GM19397 (cell line): ENCODE measurements at regions not wholly inside any gene's neighbourhood (a gene's known extent, or its start where the extent isn't known, plus 50 kb on each side); places are given as distances from the start of the nearest gene placed in this dataset.
"Not testable (repeated sequence)": the region's sequence is repeated elsewhere in the genome, so short reads cannot be mapped to it uniquely, and the experiment has no call there.

Experiments used
- ATAC-seq: cut with Tn5 transposase; IDR thresholded peaks from one replicate; pipeline ENCODE4 v1.9.1; 2021; ENCODE audit warnings: mild to moderate bottlenecking, moderate library complexity; ENCODE audit not compliant: unreplicated experiment

DNA sequence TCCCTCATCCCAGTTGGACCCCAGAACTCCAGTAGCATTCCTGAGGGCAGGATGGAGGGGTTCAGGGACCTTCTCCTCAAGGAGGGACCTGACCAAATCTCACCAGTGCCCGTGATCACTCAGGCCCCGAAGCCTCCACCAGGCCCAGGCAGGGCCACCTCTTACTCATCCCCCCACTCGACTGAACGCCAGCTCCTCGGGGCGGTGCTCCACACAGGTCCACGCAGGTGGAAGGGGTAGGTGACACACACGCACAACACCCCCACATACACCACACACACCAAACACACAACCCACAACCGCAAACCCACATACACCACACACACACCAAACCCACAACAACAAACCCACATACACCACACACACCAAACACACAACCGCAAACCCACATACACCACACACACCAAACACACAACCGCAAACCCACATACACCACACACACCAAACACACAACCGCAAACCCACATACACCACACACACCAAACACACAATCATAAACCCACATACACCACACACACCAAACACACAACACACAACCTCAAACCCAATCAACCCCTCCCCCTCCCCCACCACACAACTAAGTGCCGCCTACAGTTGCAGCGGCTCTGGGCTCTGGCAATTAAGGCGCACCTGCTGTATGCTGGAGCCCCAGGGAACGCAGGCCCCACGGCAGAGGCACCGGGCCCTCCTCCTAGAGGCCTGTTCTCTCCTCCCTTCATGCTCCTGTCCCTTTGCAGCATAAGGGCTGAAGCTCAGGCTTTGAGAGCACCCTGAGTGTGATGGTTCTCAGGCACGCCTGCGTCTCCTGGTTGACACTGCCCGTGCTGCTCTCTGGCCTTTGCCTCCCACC is 1318.1 kb downstream of the TBC1D22A start:
- no peak for ATAC-seq

GRCh38 chr22:48079505-48080290 is 1317.2 kb downstream of the TBC1D22A start:
- ATAC-seq: no peak

DNA sequence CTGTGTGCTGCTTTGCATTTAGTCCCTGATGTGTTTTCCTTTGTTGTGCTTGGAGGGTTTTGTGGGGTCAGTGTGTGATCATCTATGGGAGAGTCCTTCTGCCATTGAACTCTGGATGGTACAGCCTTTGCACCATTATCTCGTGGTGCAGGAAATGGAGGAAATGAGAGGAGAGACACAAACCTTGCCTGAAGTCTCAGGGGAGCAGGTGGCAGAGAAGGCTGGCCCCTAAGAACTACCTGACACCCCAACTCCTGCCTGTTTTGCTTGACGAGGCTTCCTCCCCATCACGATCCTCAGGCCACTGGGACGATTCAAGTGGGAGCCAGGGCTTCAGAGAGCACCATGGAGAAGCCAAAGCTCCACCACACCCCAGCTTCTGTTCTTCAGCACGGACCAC is 1316.4 kb downstream of the TBC1D22A start:
- no peak for ATAC-seq

GRCh38 chr22:48077699-48078098 is 1315.2 kb downstream of the TBC1D22A start:
- ATAC-seq: no peak

- ATAC-seq: no peak
Measured at GRCh38 chr22:48076008-48076407, 1313.6 kb downstream of the TBC1D22A start.

GRCh38 chr22:48075604-48076003 is 1313.2 kb downstream of the TBC1D22A start:
- no peak for ATAC-seq

DNA sequence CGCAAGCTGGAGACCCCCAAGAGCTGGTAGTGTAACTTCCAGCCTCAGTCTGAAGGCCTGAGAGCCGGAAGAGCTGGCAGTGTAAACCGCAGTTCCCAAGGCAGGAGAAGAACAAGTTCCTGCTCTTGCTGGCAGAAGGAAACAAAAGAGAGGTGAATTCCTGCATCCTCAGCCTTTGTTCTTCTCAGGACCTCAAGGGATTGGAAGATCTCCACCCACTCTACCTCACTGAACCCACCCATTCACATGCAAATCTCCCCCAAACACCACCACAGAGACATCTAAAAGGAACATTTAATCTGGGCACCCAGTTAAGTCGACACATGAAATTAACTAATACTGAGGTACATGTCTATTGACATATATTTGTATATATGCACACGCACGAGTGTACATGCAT is 1310.3 kb downstream of the TBC1D22A start:
- no peak for ATAC-seq

DNA sequence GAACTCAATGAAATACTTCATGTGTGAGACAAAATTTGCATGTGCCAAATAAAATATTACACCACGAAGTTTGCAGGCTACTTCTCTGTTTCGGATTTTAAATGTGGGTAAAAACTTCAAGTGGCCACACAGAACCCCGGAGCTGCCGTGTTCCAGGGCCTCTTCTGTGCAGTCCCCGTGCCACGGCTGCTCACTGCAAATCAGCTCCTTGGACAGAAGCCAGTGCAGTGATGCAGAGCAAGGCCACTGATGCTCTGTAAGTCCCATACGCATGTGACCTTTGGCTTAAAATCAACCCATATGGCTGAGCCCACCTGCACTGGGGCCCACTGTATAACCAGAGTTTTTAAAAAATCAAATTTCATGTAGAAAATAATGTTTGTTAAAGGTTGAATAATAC is 1309.4 kb downstream of the TBC1D22A start:
- ATAC-seq: no peak

DNA sequence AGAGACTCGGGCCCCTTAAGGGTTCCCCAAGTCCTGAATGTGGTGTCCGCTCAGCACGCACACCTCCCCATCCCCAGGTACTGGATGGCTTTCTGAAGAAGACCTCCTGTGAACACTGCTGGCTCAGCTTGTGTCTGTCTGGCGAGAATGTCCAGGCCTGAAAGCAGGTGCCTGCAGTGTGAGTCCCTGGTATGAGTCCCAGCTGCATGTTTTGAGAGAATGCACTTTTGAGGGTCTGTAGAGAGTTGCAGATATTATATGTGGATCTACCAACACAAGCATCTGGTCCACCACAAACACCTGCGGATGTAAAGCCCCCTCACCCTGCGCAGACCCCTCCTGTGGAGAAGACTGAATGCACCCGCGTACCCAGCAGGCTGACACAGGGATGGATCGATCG is 1308.9 kb downstream of the TBC1D22A start:
- ATAC-seq: no peak

DNA sequence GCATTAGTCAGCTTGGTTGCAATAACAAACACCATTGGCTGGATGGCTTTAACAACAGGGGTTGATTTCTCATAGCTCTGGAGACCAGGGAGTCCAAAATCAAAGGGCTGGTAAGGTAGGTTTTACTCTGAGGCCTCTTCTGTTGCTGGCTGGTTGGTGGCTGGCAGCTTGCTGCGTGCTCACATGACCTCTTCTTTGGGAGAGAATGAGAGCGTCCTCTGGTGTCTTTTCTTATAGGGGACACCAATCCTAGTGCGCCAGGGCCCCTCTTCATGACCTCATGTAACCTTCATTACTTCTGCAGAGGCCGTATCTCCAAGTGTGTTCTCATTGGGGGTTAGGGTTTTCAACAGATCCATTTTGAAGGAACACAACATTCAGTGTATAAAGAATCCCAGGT is 1308.3 kb downstream of the TBC1D22A start:
- ATAC-seq: no peak

- ATAC-seq: no peak
Measured at GRCh38 chr22:48070083-48070482, 1307.6 kb downstream of the TBC1D22A start.

- no peak for ATAC-seq
Measured at GRCh38 chr22:48069256-48069655, 1306.8 kb downstream of the TBC1D22A start.

- ATAC-seq: no peak
Measured at GRCh38 chr22:48068323-48068885, 1306.0 kb downstream of the TBC1D22A start.

GRCh38 chr22:48065892-48066291 is 1303.4 kb downstream of the TBC1D22A start:
- ATAC-seq: no peak

GRCh38 chr22:48061726-48062125 is 1299.3 kb downstream of the TBC1D22A start:
- no peak for ATAC-seq

GRCh38 chr22:48060266-48060665 is 1297.8 kb downstream of the TBC1D22A start:
- ATAC-seq: no peak

- ATAC-seq: not testable (repeated sequence)
Measured at GRCh38 chr22:48059521-48059920, 1297.1 kb downstream of the TBC1D22A start.

DNA sequence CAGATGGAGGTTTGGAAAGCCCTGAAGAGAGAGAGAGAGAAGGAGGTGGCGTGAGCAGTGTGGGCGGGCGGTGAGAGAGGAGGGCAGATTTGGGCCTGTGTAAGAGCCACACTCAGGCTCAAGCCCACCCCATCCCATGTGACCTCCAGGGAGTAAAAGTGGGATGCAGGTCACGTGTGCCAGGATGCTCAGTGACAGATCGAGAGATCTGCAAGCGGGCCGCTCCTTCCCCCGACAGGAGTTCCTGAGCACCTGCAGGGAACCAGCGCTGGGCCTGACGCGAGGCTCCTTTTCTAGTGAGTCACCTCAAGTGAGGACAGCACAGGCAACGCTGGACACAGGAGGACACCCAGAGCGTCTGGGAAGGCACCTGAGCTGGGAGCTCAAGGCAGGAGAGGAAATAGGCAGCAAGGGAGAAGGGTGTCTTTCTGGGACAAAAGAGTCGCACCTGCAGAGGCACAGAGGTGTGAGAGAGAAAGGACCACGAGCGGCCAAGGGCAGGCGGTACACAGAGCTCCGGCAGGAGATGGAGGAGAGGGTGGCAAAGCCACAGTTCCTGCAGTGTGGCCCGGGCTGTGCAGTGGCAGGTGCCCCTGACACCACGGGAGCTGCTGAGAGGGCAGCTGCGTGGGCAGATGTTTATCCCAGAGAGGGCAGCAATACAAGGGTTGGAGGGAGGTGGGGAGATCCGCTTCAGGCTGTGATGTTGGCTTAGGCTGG is 1294.8 kb downstream of the TBC1D22A start:
- ATAC-seq: no peak

GRCh38 chr22:48055827-48056226 is 1293.4 kb downstream of the TBC1D22A start:
- ATAC-seq: no peak

DNA sequence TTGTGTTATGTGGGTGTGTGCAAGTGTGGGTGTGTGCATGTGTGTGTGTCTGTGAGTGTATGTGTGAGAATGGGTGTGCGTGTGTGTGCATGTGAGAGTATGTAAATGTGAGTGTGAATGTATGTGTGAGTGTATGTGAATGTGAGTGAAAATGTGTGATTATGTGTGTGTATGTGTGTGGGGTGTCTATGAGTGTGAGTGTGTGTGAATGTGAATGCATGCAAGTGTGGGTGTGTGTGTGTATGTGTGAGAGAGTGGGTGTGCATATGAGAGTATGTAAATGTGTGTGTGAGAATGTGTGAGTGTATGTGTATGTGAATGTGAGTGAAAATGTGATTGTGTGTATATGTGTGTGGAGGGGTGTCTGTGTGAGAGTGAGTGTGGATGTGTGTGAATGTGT is 1292.7 kb downstream of the TBC1D22A start:
- no peak for ATAC-seq

DNA sequence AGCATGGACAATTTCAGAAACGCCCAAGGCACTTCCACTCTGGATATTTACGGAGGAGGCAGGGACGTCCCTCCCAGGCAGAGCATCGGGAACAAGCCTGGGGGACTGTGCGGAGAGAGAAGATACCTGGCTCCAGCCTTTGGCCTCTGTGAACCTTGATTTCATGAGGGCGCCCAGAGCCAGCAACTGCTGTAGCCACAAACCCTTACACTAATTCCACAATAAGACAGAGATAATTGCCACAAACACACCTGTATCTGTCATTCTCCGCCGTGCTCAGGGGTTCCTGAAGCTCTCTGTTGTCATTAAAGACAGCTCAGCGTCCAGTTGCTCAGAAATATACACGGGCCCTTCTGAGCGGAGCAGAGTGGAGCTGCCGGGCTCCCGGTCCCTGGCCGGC is 1292.1 kb downstream of the TBC1D22A start:
- ATAC-seq: no peak
